ENCODE measurements at regions not wholly inside any gene's neighbourhood (a gene's known extent, or its start where the extent isn't known, plus 50 kb on each side); places are given as distances from the start of the nearest gene placed in this dataset.

DNA sequence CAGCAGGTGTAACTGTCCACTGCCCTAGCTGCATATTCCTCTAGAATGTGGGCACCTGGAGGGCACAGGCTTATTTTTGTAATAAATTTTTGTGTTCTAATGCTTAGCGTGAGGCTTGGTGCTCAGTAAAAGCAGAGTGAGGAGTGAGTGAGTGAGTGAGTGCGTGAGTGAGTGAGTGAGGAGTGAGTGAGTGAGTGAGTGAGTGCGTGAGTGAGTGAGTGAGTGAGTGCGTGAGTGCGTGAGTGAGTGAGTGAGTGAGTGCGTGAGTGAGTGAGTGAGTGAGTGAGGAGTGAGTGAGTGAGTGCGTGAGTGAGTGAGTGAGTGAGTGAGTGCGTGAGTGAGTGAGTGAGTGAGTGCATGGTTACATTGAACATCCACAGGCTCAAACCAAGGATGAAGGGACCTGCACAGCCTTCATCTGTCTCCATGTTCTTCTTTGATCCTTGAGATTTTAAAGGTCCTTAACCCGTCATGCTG, 371.5 kb downstream of the MED10 start:
- TF ChIP-seq, protein P1, sequence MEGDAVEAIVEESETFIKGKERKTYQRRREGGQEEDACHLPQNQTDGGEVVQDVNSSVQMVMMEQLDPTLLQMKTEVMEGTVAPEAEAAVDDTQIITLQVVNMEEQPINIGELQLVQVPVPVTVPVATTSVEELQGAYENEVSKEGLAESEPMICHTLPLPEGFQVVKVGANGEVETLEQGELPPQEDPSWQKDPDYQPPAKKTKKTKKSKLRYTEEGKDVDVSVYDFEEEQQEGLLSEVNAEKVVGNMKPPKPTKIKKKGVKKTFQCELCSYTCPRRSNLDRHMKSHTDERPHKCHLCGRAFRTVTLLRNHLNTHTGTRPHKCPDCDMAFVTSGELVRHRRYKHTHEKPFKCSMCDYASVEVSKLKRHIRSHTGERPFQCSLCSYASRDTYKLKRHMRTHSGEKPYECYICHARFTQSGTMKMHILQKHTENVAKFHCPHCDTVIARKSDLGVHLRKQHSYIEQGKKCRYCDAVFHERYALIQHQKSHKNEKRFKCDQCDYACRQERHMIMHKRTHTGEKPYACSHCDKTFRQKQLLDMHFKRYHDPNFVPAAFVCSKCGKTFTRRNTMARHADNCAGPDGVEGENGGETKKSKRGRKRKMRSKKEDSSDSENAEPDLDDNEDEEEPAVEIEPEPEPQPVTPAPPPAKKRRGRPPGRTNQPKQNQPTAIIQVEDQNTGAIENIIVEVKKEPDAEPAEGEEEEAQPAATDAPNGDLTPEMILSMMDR (conservative IDR thresholded peaks at IDR 0.05), result no peak
- no peak for DNase-seq (ENCODE audit: low read depth, low spot score)
- Mint-ChIP-seq H3K27ac (ENCODE audit: unreplicated experiment) (no peak overlapping the region), H3K27me3 (ENCODE audit: low read depth) (peaks cover 30% of the 10 kb centered on the region), H3K4me1 (peaks cover 9% of the 10 kb centered on the region), H3K9me3 (peaks cover 8% of the 10 kb centered on the region), H3K36me3 (ENCODE audit: low read depth) (peaks cover 2% of the 10 kb centered on the region), H3K4me3 (no peak overlapping the region)

DNA sequence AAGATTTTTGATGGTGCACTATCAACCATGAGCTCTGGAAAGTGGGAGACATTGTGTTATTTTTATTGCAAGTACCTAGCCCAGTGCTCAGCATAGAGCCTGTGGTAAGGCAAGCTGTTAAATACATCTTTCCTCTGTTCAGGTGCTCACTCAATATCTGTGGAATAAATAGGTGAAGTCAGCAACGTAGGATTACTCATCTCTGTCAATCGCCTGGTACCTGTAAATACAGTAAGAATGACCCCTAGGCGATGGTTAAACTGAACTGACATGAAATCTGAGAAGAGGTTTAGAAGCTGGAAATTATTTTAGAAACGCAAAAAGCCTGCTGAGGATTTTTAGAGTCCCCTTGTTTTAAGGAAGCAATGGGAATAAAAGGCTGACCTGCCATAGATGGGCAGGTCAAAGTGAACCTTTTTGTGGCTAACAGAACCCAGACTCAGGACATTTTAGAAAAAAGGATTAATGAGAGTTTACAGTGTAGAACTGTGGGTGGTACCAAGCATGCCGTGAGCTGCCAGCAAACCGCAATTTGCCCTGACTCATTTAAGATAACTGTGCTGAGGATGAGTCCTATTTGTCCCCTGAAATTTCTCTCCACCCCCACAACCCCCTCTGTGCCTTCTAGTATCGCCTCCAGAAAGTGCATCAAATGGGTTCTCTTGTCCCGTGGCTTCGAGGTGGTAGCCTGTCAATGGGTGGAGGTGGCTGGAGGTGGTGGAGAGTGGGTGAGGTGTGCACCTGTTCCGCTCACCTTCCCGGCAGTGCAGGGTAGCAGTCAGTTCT, 375.1 kb downstream of the MED10 start:
- TF ChIP-seq, protein P1 (conservative IDR thresholded peaks at IDR 0.05), result no peak
- Mint-ChIP-seq H3K4me1 (peaks cover 19% of the 10 kb centered on the region), H3K9me3 (no peaks in the 10 kb centered on the region), H3K27ac (ENCODE audit: unreplicated experiment) (no peak overlapping the region), H3K4me3 (no peak overlapping the region), H3K36me3 (ENCODE audit: low read depth) (peaks cover 2% of the 10 kb centered on the region), H3K27me3 (ENCODE audit: low read depth) (peaks cover 41% of the 10 kb centered on the region)
- no peak for DNase-seq (ENCODE audit: low read depth, low spot score)

DNA sequence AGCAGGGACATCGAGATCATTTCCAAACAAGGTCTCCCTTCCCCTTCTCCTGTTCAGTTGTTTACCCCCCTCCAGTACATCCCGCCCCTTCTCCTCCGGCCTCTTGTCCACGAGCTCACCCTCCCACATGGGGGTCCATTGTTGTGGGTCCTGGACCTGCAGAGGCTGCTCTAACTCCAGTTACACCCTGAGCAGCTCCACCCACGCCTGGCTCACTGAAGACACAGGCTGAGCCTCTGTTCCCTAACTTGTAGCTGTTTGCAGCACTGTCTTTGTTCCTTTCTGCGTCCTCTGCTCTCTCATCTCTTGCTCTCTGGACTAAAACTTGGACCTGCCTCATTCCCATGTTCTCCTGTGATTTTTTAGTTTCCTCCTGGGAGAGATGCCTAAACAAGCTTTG, 377.5 kb downstream of the MED10 start:
- Mint-ChIP-seq H3K36me3 (ENCODE audit: low read depth) (peaks cover 1% of the 10 kb centered on the region), H3K4me1 (peaks cover 19% of the 10 kb centered on the region), H3K27me3 (ENCODE audit: low read depth) (peaks cover 39% of the 10 kb centered on the region), H3K9me3 (peaks cover 3% of the 10 kb centered on the region), H3K4me3 (no peak overlapping the region), H3K27ac (ENCODE audit: unreplicated experiment) (no peak overlapping the region)
- TF ChIP-seq, protein P1 (conservative IDR thresholded peaks at IDR 0.05), result no peak
- DNase-seq (ENCODE audit: low read depth, low spot score), result no peak

DNA sequence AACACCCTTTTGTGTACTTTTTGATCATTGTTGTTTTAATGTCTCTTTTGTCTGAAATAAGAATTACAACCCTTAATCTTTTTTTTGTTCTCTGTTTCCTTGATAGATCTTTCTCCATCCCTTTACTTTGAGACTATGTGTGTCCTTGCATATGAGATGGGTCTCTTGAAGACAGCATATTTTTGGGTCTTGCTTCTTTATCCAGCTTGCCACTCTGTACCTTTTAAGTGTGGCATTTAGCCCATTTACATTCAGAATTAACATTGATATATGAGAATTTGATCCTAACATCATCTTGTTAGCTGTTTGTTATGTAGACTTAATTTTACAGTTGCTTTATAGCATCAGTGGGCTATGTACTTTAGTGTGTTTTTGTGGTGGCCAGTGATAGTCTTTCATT, 382.5 kb downstream of the MED10 start:
- Mint-ChIP-seq H3K9me3 (peaks cover 35% of the 10 kb centered on the region), H3K4me1 (peaks cover 5% of the 10 kb centered on the region), H3K27me3 (ENCODE audit: low read depth) (peaks cover 24% of the 10 kb centered on the region)

DNA sequence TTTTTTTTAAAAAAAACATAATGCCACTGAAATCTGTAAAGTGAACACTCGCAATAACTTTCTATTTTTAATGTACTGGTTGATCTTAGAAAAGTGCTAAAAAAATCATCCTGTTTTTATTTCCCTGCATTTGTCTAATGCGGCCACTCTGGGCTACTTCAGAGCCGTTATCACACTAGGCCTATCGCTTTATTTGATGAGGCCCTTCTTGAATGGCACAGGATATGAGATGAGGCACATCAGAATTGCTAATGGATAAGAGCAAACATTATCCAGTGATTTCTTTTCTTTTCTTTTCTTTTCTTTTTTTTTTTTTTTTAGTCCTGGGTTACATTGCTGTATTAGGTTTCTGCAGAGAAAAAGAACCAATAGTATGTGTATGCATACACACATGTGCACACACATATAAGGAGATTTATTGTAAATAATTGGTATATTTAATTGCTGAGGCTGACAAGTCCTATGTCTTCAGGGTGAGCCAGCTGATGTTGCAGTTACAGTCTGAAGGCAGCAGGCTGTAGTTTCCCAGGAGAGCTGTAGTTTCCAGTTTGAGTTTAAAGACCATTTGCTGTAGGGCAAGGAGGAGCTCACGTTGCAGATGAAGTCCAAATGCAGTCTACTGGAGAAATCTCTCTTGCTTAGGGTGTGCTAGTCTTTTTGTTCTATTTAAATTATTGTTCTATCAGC, 391.7 kb downstream of the MED10 start:
- Mint-ChIP-seq H3K27ac (ENCODE audit: unreplicated experiment) (no peak overlapping the region), H3K9me3 (peaks cover 4% of the 10 kb centered on the region), H3K4me3 (no peak overlapping the region), H3K4me1 (no peaks in the 10 kb centered on the region), H3K27me3 (ENCODE audit: low read depth) (no peaks in the 10 kb centered on the region), H3K36me3 (ENCODE audit: low read depth) (peaks cover 4% of the 10 kb centered on the region)
- no peak for DNase-seq (ENCODE audit: low read depth, low spot score)
- TF ChIP-seq, protein P1 (conservative IDR thresholded peaks at IDR 0.05), result no peak

More for the DNA sequence above, 382.5 kb downstream of the MED10 start:
- Mint-ChIP-seq H3K27ac (ENCODE audit: unreplicated experiment) (no peak overlapping the region), H3K36me3 (ENCODE audit: low read depth) (peaks cover 6% of the 10 kb centered on the region), H3K4me3 (no peak overlapping the region)
- TF ChIP-seq, protein P1 (conservative IDR thresholded peaks at IDR 0.05), result no peak
- no peak for DNase-seq (ENCODE audit: low read depth, low spot score)
